Stimulated activated CD4-positive, alpha-beta T cell treated with anti-CD3 and anti-CD28 coated beads, Interleukin-1b, Interleukin-23, amount 100 ng/mL, for 48 hours (primary cell): ENCODE measurements at regions not wholly inside any gene's neighbourhood (a gene's known extent, or its start where the extent isn't known, plus 50 kb on each side); places are given as distances from the start of the nearest gene placed in this dataset.

Experiments used
- DNase-seq: peaks from one replicate; pipeline ENCODE4 v3.0.0-alpha.2; 2020

GRCh38 chr4:23005691-23006090 lies 313.0 kb downstream of the GBA3 start:
- no peak for DNase-seq

DNA sequence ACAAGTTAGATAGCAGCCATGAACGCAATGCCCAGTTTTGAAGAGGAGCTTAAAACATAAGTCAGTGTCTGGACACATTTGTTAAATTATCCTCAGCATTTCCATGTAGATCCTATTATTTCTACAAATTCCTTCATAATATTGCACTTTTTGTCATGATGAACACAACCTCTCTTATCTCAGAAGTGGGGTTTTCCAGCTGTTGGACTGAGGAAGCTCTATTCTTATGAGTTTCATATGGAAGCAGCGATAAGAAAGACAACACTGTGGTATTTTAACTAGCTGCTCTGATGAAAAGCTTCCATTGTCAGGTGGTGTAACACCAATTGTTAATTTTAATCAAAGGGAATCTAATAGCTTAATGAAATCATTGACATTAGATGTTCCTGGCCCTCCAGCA lies 308.7 kb downstream of the GBA3 start:
- DNase-seq = no peak

GRCh38 chr4:22999419-22999818 lies 306.7 kb downstream of the GBA3 start:
- DNase-seq = no peak

DNA sequence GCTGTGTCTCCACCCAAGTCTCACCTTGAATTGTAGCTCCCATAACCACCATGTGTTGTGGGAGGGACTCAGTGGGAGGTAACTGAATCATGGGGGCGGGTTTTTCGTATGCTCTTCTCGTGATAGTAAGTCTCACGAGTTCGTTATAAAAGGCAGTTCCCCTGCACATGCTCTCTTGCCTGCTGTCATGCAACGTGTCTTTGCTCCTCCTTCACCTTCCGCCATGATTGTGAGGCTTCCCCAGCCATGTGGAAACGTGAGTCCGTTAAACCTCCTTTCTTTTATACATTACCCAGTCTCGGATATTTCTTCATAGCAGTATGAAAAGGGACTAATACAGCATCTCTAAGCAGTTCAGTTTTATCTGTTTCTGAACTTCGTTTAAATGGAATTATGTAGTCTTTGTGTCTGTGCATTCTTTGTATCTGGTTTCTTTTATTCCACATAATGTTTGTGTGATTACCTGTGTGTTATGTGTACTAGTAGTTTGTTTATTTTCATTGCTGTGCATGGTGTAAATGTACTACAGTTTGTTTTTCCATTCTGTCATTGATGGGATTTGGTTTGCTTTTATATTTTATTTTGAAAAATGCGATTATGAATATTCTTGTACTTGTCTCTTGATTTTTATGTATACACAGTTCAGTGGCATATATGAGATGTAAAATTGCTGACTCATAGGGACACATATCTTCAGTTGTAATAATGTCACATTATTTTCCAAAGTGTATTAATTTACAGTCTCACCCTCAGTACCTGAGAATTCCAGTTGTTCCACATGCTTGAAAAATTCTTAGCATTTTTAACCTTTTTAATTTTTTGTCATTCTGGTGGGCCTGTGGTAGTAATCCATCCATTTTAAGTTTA lies 304.9 kb downstream of the GBA3 start:
- DNase-seq = no peak

- DNase-seq = no peak
These were observed 298.8 kb downstream of the GBA3 start for GRCh38 chr4:22991576-22991975.

- DNase-seq = no peak
These were observed 295.8 kb downstream of the GBA3 start for GRCh38 chr4:22988526-22988925.

- DNase-seq = no peak
These were observed 295.1 kb downstream of the GBA3 start for GRCh38 chr4:22987870-22988269.

DNA sequence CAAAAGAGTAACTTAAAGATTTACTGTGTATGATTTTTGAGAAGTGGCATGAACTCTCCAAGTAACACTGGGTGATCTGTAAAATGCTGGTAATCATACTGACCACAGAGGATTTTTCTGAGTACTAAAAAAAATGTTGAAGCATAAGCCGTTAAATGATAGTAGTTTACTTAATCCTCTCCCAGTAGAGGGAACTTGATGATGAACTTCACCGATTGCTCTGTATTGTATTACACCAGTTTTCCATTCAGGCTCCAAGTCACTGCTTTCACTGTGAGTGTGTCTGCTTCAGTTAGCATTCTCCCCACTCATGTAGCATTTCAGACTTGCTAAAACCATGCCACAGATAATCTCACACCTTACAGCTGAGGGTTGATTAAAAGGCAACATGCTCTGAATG lies 294.1 kb downstream of the GBA3 start:
- DNase-seq = no peak

DNA sequence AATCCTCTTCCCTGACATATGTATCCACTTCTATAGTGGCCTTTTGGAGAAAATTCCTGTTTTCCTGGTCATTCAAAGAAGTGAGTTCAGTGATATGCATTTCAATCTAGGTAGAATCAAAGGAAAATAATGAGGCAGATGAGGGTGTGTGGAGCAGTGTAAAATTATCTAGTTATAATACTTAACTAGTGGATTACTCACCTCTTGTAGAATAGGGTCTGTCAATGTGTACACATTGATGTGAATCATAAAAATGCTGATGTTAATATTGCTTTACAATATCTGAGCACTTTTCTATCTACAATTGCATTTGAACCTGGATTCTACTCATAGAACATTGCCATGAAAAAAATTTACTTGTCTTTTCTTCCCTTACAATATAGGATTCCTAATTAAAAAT lies 293.5 kb downstream of the GBA3 start:
- DNase-seq = no peak

DNA sequence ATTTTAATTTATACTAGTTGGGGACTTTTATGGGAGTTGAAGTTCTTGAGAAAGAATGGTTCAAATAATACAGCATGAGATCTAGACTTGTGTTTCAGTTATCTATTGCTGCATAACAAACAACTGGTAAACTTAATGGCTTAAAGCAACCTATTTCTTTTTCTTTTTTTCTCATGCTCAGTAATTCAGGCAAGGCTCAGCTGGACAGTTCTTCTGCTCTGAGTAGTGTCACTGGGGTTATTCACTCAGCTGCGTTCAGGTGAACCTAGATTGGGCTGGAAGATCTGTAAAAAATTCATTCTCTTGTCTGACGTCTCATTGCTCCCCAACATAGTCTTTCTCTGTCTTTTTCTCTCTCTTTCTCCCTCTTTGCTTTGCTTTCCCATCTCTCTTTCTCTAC lies 291.7 kb downstream of the GBA3 start:
- no peak for DNase-seq

GRCh38 chr4:22978656-22979055 lies 285.9 kb downstream of the GBA3 start:
- DNase-seq = no peak

DNA sequence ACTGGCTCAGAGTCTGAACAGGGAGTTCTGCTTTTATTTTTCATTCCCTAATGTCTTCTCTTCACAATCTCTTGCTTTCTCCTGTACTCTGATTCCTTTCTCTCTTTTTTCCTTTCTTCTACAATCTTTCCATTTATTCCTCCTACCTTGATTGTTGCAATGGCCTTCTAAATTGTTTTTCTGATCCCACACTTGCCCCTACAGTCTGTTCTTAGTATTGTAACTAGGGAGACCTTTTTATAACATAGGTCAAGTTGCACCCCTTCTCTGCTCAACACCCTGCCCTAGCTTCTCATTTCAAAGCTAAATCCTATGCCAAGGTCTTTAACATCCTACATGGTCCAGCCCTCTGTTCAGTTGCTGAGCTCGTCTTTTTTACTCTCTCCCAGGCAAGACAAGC lies 277.9 kb downstream of the GBA3 start:
- no peak for DNase-seq

DNA sequence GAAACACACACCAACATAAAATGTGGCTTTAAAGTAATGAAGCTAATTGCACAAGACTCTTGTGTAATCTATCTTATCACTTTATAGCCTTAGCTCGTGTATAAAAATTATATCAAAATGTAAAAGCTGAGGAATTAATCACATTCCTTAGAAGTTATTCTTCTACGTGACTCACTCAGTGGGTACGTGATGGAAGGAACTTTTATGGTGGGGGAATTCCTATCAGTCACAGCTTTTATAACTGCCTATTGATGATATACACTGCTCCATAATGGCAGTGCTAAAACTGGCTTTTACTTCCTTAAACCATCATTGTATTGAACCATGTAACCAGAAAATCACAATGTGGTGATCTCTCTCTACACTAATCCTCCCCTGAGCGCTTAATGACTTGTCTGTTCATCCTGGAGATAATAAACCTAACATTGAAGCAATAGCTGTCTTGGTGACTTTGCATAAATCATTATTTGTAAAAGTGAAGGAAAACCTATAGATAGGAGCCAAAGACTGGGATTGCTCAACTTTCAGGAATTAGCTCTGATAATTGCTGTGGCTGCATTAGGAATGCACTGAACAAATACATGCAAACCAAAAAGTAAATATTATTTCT lies 276.7 kb downstream of the GBA3 start:
- DNase-seq = no peak

DNA sequence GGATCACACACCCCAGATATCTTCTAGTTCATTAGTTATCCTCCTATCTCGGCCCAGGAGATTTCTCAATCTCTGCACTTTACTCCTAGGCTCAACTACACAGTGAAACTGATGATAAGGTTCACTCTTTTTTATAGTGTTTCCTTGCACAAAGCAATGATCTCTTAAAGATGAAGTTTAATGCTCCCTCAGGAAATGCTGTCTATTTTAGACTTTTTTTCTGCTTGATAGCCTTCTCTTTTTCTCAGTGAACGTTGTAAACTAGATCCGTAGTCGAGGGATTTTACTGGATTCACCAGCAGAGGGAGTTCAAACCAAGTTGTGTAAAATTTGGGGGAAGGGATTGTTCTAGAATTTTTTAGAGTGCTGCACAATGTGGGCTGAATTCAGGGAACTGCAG lies 269.6 kb downstream of the GBA3 start:
- DNase-seq = no peak

- no peak for DNase-seq
These were observed 266.7 kb downstream of the GBA3 start for GRCh38 chr4:22959483-22959882.

DNA sequence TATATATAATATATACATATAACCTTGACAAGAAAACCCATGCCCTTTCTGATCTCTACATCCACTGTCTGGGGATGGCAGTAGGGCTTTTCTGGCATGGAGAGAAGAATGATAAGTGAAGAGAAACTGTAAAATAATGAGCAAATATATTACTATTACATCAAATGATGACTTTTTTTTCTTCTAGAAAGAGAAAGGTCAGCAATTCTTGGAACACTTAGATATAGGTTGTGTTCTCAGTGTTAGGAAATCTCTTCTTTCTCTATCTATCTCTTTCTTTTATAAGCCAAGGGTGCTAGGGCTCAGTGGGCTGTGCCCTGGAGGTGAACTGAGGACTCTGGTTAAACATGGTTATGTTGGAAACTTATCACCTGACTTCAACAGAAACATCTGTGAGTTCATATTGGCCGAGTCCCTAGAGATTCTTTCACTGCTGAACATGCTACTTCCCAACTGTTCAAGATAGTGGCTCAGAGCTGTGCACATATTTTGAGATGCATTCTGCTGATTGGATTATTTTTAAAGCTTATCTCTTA lies 265.1 kb downstream of the GBA3 start:
- DNase-seq = no peak

- DNase-seq = no peak
These were observed 256.6 kb downstream of the GBA3 start for GRCh38 chr4:22949161-22949855.

GRCh38 chr4:22947851-22948250 lies 255.1 kb downstream of the GBA3 start:
- DNase-seq = no peak

- DNase-seq = no peak
These were observed 250.3 kb downstream of the GBA3 start for GRCh38 chr4:22942920-22943559.

DNA sequence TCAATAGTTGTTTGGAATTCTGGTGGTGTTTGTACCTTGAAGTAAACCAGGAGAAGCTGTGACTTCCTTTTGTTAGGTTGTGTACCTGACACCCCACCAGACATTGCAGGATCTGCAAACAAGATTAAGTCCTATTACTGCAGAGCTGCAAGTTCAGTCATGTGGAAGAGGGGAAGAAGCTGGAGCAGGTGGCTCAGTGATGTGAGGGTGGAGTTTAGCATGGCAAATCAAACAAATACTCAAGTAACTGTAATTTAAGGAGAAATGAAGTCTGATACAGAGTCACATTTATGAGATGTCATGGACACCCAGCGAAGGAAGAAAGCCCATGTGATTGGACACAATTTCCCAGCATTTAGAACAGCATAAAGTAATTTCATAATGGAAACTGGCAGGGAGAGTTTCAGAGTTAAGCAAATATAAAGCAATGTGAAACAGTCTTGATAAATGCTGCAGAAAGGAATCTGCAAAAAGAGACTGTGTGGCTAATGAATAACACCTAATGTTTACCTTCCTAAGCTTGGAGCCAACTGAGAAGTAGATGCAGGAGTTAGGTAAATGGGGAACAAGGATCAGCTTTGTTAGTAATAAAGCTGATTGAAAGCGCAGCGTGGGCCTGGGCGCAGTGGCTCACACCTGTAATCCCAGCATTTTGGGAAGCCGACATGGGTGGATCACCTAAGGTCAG lies 249.1 kb downstream of the GBA3 start:
- no peak for DNase-seq

DNA sequence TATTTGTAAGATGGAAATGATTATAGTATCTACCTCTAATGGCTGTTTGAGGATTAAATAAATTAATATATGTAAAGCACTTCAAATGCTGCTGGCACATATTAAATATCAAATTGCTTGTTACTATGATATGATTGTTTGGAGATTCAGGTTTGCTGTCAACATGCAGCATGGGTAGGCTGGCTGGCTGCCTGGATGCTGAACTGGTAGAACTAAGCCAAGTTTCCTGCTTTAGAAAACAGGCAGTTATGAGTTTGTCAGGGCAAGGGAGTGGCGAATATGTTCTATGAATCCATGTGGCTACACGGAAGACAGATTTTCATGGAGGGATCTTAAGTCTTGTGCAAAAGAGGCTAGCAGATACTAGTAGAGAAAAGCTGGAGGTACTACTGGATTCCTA lies 239.6 kb downstream of the GBA3 start:
- no peak for DNase-seq

DNA sequence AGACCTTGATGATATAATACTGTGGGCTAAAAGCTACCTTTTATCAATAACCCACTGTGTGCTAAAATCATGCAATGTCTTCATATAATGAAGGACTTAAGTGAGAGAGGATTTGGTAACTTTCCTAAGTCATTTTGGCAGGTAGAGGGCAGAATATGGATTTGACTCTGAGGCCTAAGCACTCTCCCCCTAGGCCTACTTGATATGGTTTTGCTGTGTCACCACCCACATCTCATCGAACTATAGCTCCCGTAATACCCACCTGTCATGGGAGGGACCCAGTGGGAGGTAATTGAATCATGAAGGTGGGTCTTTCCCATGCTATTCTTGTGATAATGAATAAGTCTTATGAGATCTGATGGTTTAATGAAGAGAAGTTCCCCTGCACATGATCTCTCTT lies 229.7 kb downstream of the GBA3 start:
- DNase-seq = no peak

DNA sequence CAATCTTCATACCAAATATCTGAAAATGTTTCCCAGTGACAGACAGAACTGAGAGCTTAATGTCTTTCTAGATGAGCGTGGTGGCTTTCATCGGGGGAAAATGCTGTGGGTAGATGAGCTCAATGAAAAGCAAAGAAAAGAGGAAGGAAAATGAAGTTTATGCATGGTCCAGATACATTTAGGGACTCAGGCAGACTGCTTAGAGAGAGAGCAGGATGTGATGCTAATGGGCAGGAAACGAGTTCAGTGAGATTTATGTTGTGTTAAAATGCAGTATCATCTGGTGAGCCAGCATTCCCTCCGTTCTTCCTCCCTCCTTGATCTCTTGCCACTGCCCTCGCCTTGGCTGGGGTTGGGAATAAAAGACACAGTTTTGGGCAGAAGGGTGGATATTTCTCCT lies 229.2 kb downstream of the GBA3 start:
- no peak for DNase-seq
